IMR-90 (cell line): ENCODE measurements at regions not wholly inside any gene's neighbourhood (a gene's known extent, or its start where the extent isn't known, plus 50 kb on each side); places are given as distances from the start of the nearest gene placed in this dataset.

Source experiments
- ATAC-seq: fragments of 200-7000 bp; cut with Tn5 transposase; 2 replicates; pipeline ENCODE4 v1.9.1; 2020; ENCODE audit warnings: low read depth, mild to moderate bottlenecking, moderate library complexity
- BruUV-seq: library from RNA; stranded (reverse); fragments of 400-500 nt; replicated peaks from 2 replicates; lab custom pipeline; 2021; lab: Mats Ljungman, UMichigan
- CTCF ChIA-PET: fragments of 300-600 bp; formaldehyde crosslinking; extraction: SDS; loops from one replicate; lab custom pipeline; 2021; ENCODE audit warnings: antibody characterized with exemption; lab: Yijun Ruan, JAX
- POLR2A ChIA-PET: fragments of 300-600 bp; sonication (Branson Sonifier 250); formaldehyde crosslinking; loops from one replicate; lab custom pipeline; 2022; ENCODE audit warnings: antibody characterized with exemption; ENCODE audit not compliant: unreplicated experiment; lab: Charles Lee
- DNase-seq: peaks from one replicate; pipeline ENCODE4 v3.0.0; 2013
- H2AFZ ChIP-seq: replicated peaks from 2 replicates; pipeline ENCODE3; 2013; ENCODE audit warnings: low read length, mild to moderate bottlenecking; ENCODE audit not compliant: poor library complexity
- H2AK5ac ChIP-seq: 2 replicates; pipeline ENCODE4 v1.6.1; 2013; ENCODE audit warnings: low read depth, low read length, inconsistent platforms
- H2AK9ac ChIP-seq: replicated peaks from 2 replicates; pipeline ENCODE3; 2013; ENCODE audit warnings: mild to moderate bottlenecking, low read depth, low read length, moderate library complexity; ENCODE audit not compliant: poor library complexity
- H2BK120ac ChIP-seq: 2 replicates; pipeline ENCODE4 v1.6.1; 2013; ENCODE audit warnings: low read depth, low read length, inconsistent platforms
- H2BK15ac ChIP-seq: 3 replicates; pipeline ENCODE4 v1.6.1; 2013; ENCODE audit warnings: low read depth, low read length, inconsistent platforms
- H2BK20ac ChIP-seq: 2 replicates; pipeline ENCODE4 v1.6.1; 2013; ENCODE audit warnings: low read depth, mild to moderate bottlenecking, inconsistent platforms, low read length, moderate library complexity
- H2BK5ac ChIP-seq: 2 replicates; pipeline ENCODE4 v1.6.1; 2013; ENCODE audit warnings: mild to moderate bottlenecking, low read depth, low read length, inconsistent platforms; ENCODE audit not compliant: poor library complexity, severe bottlenecking
- H3K14ac ChIP-seq: replicated peaks from 2 replicates; pipeline ENCODE4 v1.6.1; 2013; ENCODE audit warnings: low read depth, low read length, inconsistent platforms
- H3K18ac ChIP-seq: 2 replicates; pipeline ENCODE4 v1.6.1; 2013; ENCODE audit warnings: low read depth, low read length, control low read depth
- H3K23ac ChIP-seq: 2 replicates; pipeline ENCODE4 v1.6.1; 2013; ENCODE audit warnings: low read depth, low read length, inconsistent platforms
- H3K27ac ChIP-seq: 2 replicates; pipeline ENCODE4 v1.5.1; 2013; ENCODE audit warnings: mild to moderate bottlenecking, control low read depth, low read length; ENCODE audit not compliant: insufficient read depth
- H3K27me3 ChIP-seq: 2 replicates; pipeline ENCODE4 v1.6.1; 2013; ENCODE audit warnings: low read length; ENCODE audit not compliant: control insufficient read depth, insufficient read depth
- H3K36me3 ChIP-seq: 2 replicates; pipeline ENCODE4 v1.6.1; 2013; ENCODE audit warnings: low read length, mixed read lengths; ENCODE audit not compliant: control insufficient read depth, insufficient read depth
- H3K4ac ChIP-seq: 2 replicates; pipeline ENCODE4 v1.6.1; 2013; ENCODE audit warnings: low read depth, low read length, inconsistent platforms
- H3K4me1 ChIP-seq: 2 replicates; pipeline ENCODE4 v1.6.1; 2013; ENCODE audit warnings: low read length, mixed read lengths; ENCODE audit not compliant: control insufficient read depth, insufficient read depth
- H3K4me2 ChIP-seq: 2 replicates; pipeline ENCODE4 v1.6.1; 2013; ENCODE audit warnings: low read depth, mild to moderate bottlenecking, control low read depth, low read length, moderate library complexity
- H3K4me3 ChIP-seq: 2 replicates; pipeline ENCODE4 v1.5.1; 2013; ENCODE audit warnings: low read depth, mild to moderate bottlenecking, control low read depth, low read length, moderate library complexity; ENCODE audit not compliant: insufficient read depth
- H3K56ac ChIP-seq: 2 replicates; pipeline ENCODE4 v1.6.1; 2013; ENCODE audit warnings: low read length, inconsistent platforms; ENCODE audit not compliant: insufficient read depth; ENCODE audit errors: extremely low read depth
- H3K79me1 ChIP-seq, 2 experiments: 2 replicates each; pipeline ENCODE4 v1.6.1; 2013; ENCODE audit warnings: low read length in 2 of 2, inconsistent platforms in 1 of 2, low read depth in 1 of 2
- H3K9ac ChIP-seq: 2 replicates; pipeline ENCODE4 v1.6.1; 2013; ENCODE audit warnings: low read depth, low read length, control low read depth
- H3K9me1 ChIP-seq: 2 replicates; pipeline ENCODE4 v1.6.1; 2013; ENCODE audit warnings: low read length, inconsistent platforms; ENCODE audit not compliant: insufficient read depth
- H3K9me3 ChIP-seq: 2 replicates; pipeline ENCODE4 v1.6.1; 2013; ENCODE audit warnings: low read length; ENCODE audit not compliant: control insufficient read depth, insufficient read depth
- H4K20me1 ChIP-seq: 2 replicates; pipeline ENCODE4 v1.6.1; 2013; ENCODE audit warnings: low read length, inconsistent platforms; ENCODE audit not compliant: insufficient read depth
- H4K5ac ChIP-seq: 2 replicates; pipeline ENCODE4 v1.6.1; 2013; ENCODE audit warnings: mild to moderate bottlenecking, low read depth, low read length, control low read depth
- H4K8ac ChIP-seq, 2 experiments: 2 replicates each; pipeline ENCODE4 v1.6.1; 2013; ENCODE audit warnings: low read depth in 2 of 2, low read length in 2 of 2, control low read depth in 1 of 2, inconsistent platforms in 1 of 2
- H4K91ac ChIP-seq: 2 replicates; pipeline ENCODE4 v1.6.1; 2013; ENCODE audit warnings: low read depth, low read length, inconsistent platforms; ENCODE audit not compliant: insufficient read depth
- CHD1 ChIP-seq: IDR thresholded peaks from 2 replicates; pipeline ENCODE4 v1.6.1; 2012; ENCODE audit warnings: low read depth, low read length, improper control_type of control experiment
- CTCF ChIP-seq: conservative IDR thresholded peaks from 2 replicates; pipeline ENCODE4 v1.5.1; 2012; ENCODE audit warnings: mild to moderate bottlenecking, low read depth, low read length, improper control_type of control experiment
- FOS ChIP-seq: fragments of 150-350 bp; IDR thresholded peaks from 2 replicates; pipeline ENCODE4 v1.6.1; 2016; ENCODE audit warnings: low read depth, low read length
- MAZ ChIP-seq: IDR thresholded peaks from 2 replicates; pipeline ENCODE4 v1.6.1; 2012; ENCODE audit warnings: low read depth, mild to moderate bottlenecking, low read length, improper control_type of control experiment, moderate library complexity, borderline replicate concordance
- MXI1 ChIP-seq: IDR thresholded peaks from 2 replicates; pipeline ENCODE4 v1.6.1; 2012; ENCODE audit warnings: low read depth, mild to moderate bottlenecking, low read length, moderate library complexity, borderline replicate concordance
- POLR2A ChIP-seq: IDR thresholded peaks from 2 replicates; pipeline ENCODE4 v1.6.1; 2012; ENCODE audit warnings: mild to moderate bottlenecking, low read depth, low read length
- RCOR1 ChIP-seq: IDR thresholded peaks from 2 replicates; pipeline ENCODE4 v1.6.1; 2012; ENCODE audit warnings: mild to moderate bottlenecking, low read length, improper control_type of control experiment; ENCODE audit not compliant: insufficient replicate concordance
- RFX5 ChIP-seq: IDR thresholded peaks from 2 replicates; pipeline ENCODE4 v1.8.0; 2012; ENCODE audit warnings: low read depth, mild to moderate bottlenecking, low read length, moderate library complexity
- SMC3 ChIP-seq: fragments of 150-350 bp; IDR thresholded peaks from 2 replicates; pipeline ENCODE4 v1.6.1; 2016; ENCODE audit warnings: low read depth, mild to moderate bottlenecking, antibody characterized with exemption, low read length, moderate library complexity
- USF2 ChIP-seq: fragments of 150-350 bp; IDR thresholded peaks from 2 replicates; pipeline ENCODE4 v1.6.1; 2017; ENCODE audit warnings: mild to moderate bottlenecking, antibody characterized with exemption, low read length, low read depth
- WGBS, 2 experiments: methylation state at CpG; one replicate each; pipeline versions ENCODE4 v1.1.5 to v1.1.7; 2013; ENCODE audit warnings: missing lambda C conversion rate in 2 of 2; ENCODE audit not compliant: insufficient read length in 1 of 2; ENCODE audit errors: extremely low coverage in 2 of 2; 5-methylcytosine and 5-hydroxymethylcytosine counted together
- dilution Hi-C: fragments of 300-500 bp; cut with HindIII; formaldehyde crosslinking; loops from one replicate; pipeline ENCODE4 v1.14.3; 2018; ENCODE audit warnings: low sequenced_read_pairs; ENCODE audit not compliant: unreplicated experiment
- in situ Hi-C: fragments of 300-500 bp; cut with MboI; formaldehyde crosslinking; loops from 3 replicates; pipeline ENCODE4 v1.14.3; 2019; ENCODE audit warnings: low sequenced_read_pairs, inconsistent platforms, mixed read lengths
- intact Hi-C: fragments of 100-400 bp; cut with micrococcal nuclease; formaldehyde crosslinking; loops from 2 replicates; pipeline ENCODE4 v1.10.0; 2022

GRCh38 chr6:74749211-74750147, 456.4 kb downstream of the COL12A1 start:
- no peak overlapping the region for H2BK15ac ChIP-seq
- in situ Hi-C loops: no loop called here
- no peak overlapping the region for H3K27ac ChIP-seq
- TF ChIP-seq MAZ: no peak
- no peak for TF ChIP-seq POLR2A
- no peak for TF ChIP-seq USF2
- no peak for TF ChIP-seq CTCF
- TF ChIP-seq MXI1: no peak
- no peak for TF ChIP-seq SMC3
- no peak for TF ChIP-seq FOS
- no peak for TF ChIP-seq CHD1
- no peak for TF ChIP-seq RCOR1
- TF ChIP-seq RFX5: no peak
- 83% methylated on average over 2 of the region's 10 CpGs; no CpG with 5 or more reads in 1 of the 2 experiments for WGBS, 2 experiments
- 0 out of 2 replicates have a peak overlapping the region, but pooled peaks have one; percentile 63 for H3K23ac ChIP-seq
- no peak overlapping the region for H3K4me2 ChIP-seq
- H2BK5ac ChIP-seq: no peak overlapping the region
- peaks cover 3% of the 10 kb centered on the region; the same call in 1 of the 2 replicates for H3K9me1 ChIP-seq
- no peak overlapping the region; the same call in 1 of the 2 replicates for H3K18ac ChIP-seq
- no peak for DNase-seq
- no peaks in the 10 kb centered on the region for H3K36me3 ChIP-seq
- ChIA-PET POLR2A (no interaction called here), CTCF (no interaction called here)
- H3K9me3 ChIP-seq: no peaks in the 10 kb centered on the region
- 0 out of 2 replicates have a peak overlapping the region, but pooled peaks have one; percentile 37 for H2AK5ac ChIP-seq
- H4K5ac ChIP-seq: no peak overlapping the region
- no peaks in the 10 kb centered on the region for H3K79me1 ChIP-seq
- H3K4ac ChIP-seq: no peak overlapping the region
- peak overlapping the region; percentile 62; the same call in 1 of the 2 replicates for H3K14ac ChIP-seq
- H2AFZ ChIP-seq: peak overlapping the region; percentile 70
- peaks cover 3% of the 10 kb centered on the region; the same call in 1 of the 2 replicates for H3K4me1 ChIP-seq
- H2BK120ac ChIP-seq: no peak overlapping the region
- H4K91ac ChIP-seq: no peak overlapping the region
- H3K4me3 ChIP-seq: no peak overlapping the region
- peak overlapping the region; percentile 40 for H2AK9ac ChIP-seq
- dilution Hi-C loops: no loop called here
- BruUV-seq: no TSS peak
- intact Hi-C loops: no loop called here
- H4K8ac ChIP-seq: no peak overlapping the region
- H3K9ac ChIP-seq: no peak overlapping the region
- no peak overlapping the region for H2BK20ac ChIP-seq
- ATAC-seq: no peak
- no peak overlapping the region for H3K56ac ChIP-seq
- H3K27me3 ChIP-seq: no peaks in the 10 kb centered on the region
- no peaks in the 10 kb centered on the region for H4K20me1 ChIP-seq
